HG03045 (cell line): ENCODE measurements at regions not wholly inside any gene's neighbourhood (a gene's known extent, or its start where the extent isn't known, plus 50 kb on each side); places are given as distances from the start of the nearest gene placed in this dataset.
"Not testable (repeated sequence)": the region's sequence is repeated elsewhere in the genome, so short reads cannot be mapped to it uniquely, and the experiment has no call there.

Experiments
- ATAC-seq: cut with Tn5 transposase; IDR thresholded peaks from one replicate; pipeline ENCODE4 v1.9.1; 2021; ENCODE audit warnings: mild to moderate bottlenecking, moderate library complexity; ENCODE audit not compliant: unreplicated experiment

GRCh38 chr6:115121513-115121912 lies 778.7 kb upstream of the HS3ST5 start:
- not testable (repeated sequence) for ATAC-seq

- ATAC-seq, result no peak
Observed at GRCh38 chr6:115120391-115120790, 777.6 kb upstream of the HS3ST5 start.

- no peak for ATAC-seq
Observed at GRCh38 chr6:115091461-115091860, 748.6 kb upstream of the HS3ST5 start.

- no peak for ATAC-seq
Observed at GRCh38 chr6:115078555-115078954, 735.7 kb upstream of the HS3ST5 start.

GRCh38 chr6:115071962-115072361 lies 729.1 kb upstream of the HS3ST5 start:
- ATAC-seq, result no peak

GRCh38 chr6:115067690-115068447 lies 725.0 kb upstream of the HS3ST5 start:
- ATAC-seq, result no peak

- ATAC-seq, result no peak
Observed at GRCh38 chr6:115064680-115065079, 721.9 kb upstream of the HS3ST5 start.

- ATAC-seq, result no peak
Observed at GRCh38 chr6:115060581-115060980, 717.8 kb upstream of the HS3ST5 start.

- no peak for ATAC-seq
Observed at GRCh38 chr6:115058414-115059211, 715.8 kb upstream of the HS3ST5 start.

- ATAC-seq, result no peak
Observed at GRCh38 chr6:115055579-115055978, 712.8 kb upstream of the HS3ST5 start.

GRCh38 chr6:115054242-115054641 lies 711.4 kb upstream of the HS3ST5 start:
- not testable (repeated sequence) for ATAC-seq

GRCh38 chr6:115053169-115053860 lies 710.5 kb upstream of the HS3ST5 start:
- ATAC-seq, result no peak

- ATAC-seq, result no peak
Observed at GRCh38 chr6:115016593-115016992, 673.8 kb upstream of the HS3ST5 start.

GRCh38 chr6:115004982-115005381 lies 662.2 kb upstream of the HS3ST5 start:
- no peak for ATAC-seq

- ATAC-seq, result no peak
Observed at GRCh38 chr6:115004204-115004603, 661.4 kb upstream of the HS3ST5 start.

GRCh38 chr6:115001731-115002350 lies 659.0 kb upstream of the HS3ST5 start:
- no peak for ATAC-seq

- ATAC-seq, result no peak
Observed at GRCh38 chr6:115000736-115001135, 657.9 kb upstream of the HS3ST5 start.

GRCh38 chr6:114998492-114998891 lies 655.7 kb upstream of the HS3ST5 start:
- ATAC-seq, result peak; percentile 3

- peak; percentile 74 for ATAC-seq
Observed at GRCh38 chr6:114997813-114998292, 655.0 kb upstream of the HS3ST5 start.

GRCh38 chr6:114995526-114995925 lies 652.7 kb upstream of the HS3ST5 start:
- ATAC-seq, result no peak
